ENCODE measurements at regions not wholly inside any gene's neighbourhood (a gene's known extent, or its start where the extent isn't known, plus 50 kb on each side); places are given as distances from the start of the nearest gene placed in this dataset.
A peak's percentile ranks its signal among the peaks of the same experiment; 100 is the strongest.

- no peak overlapping the region for H3K4me3 ChIP-seq (ENCODE audit: low read depth, poor library complexity, severe bottlenecking)
- TF ChIP-seq POLR2A (IDR thresholded peaks at IDR 0.05) (no peak), CTCF (IDR thresholded peaks at IDR 0.05) (no peak)
- DNase-seq (ENCODE audit: low spot score in 2 of 2), result peak in 1 of 2 donors; percentile 48
- intact Hi-C loops (cut with DNase I; ENCODE audit: low total_unique reads), result no loop called here
- WGBS, 2 donors, result 80 to 85% methylated on average over 9 of the region's 9 CpGs
These were observed 121.7 kb upstream of the PRR20G start for GRCh38 chr3:127409421-127410136.

DNA sequence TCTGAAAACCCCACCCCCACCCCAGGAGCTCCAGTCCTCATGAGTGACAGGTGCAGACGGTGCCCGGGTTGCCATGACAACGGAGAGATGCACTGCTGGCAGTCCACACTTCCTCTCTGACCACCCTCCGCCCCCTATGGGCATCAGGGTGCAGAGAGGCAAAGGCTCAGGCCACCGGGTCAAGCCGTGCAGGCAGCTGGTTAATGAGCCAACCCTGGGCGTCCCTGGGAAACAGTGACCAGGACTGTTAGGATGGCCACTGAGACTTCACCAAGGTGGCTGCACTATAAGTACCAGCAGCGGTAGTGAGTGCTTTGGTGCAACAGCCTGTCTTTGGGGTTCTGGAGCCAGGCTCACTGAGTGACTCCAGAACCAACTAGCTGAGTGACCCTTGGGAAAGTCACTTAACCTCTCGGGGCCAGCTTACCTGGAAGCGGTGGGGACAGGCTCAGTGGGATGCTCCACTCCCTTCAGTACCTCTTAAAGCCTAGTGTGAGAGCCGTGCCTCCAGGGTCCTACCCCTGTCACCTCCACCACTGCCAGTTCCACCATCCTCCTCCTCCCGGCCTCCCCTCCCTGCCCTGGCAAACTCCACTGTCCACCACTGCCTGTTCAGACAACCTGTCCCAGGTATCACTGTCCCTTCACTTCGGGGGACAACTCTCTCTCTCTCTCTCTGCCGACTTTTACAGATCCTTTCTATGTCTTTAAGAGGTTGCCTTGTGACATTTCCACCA lies 121.0 kb upstream of the PRR20G start:
- WGBS, 2 donors, result 82 to 83% methylated on average over 14 of the region's 14 CpGs
- no peak overlapping the region for H3K4me3 ChIP-seq (ENCODE audit: low read depth, poor library complexity, severe bottlenecking)
- DNase-seq (ENCODE audit: low spot score in 2 of 2), result peak in 1 of 2 donors; percentile 75
- no peak for TF ChIP-seq POLR2A (IDR thresholded peaks at IDR 0.05)
- no peak for TF ChIP-seq CTCF (IDR thresholded peaks at IDR 0.05)
- intact Hi-C loops (cut with DNase I; ENCODE audit: low total_unique reads), result no loop called here

DNA sequence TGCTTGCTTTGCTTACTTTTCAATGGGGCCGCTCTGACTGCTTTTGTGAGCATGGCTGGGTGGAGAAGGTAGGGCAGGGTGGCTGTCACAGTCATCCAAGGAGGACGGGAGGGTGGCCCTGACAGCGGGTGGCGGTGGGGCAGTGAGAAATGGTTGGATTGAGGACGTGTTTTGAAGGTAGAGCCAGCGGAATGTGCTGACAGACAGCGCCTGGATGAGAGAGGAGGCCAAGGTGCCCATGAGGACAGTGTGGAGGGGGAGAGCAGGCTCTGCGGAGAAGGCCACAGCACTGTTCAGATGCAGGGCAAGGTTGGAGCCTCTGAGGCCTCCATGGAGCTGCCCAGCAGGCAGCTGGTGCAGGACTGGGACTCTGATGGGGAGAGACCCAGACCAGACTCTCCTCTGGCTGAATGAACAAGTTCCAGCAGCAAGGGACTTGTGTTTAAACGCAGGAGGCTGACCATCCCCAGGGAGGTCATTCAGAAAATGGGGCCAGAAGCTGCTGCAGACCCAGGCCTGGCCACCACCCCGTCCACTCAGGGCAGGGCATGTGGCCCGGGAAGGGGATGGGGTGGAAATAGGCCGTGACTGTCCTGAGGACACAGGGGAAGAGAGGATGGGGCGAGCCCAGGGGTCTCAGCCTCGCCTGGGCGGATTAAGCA lies 120.3 kb upstream of the PRR20G start:
- intact Hi-C loops (cut with DNase I; ENCODE audit: low total_unique reads), result no loop called here
- no peak overlapping the region for H3K4me3 ChIP-seq (ENCODE audit: low read depth, poor library complexity, severe bottlenecking)
- 83 to 88% methylated on average over 15 of the region's 15 CpGs for WGBS, 2 donors
- peak in 1 of 2 donors; percentile 49 for DNase-seq (ENCODE audit: low spot score in 2 of 2)
- TF ChIP-seq POLR2A (IDR thresholded peaks at IDR 0.05), result no peak

DNA sequence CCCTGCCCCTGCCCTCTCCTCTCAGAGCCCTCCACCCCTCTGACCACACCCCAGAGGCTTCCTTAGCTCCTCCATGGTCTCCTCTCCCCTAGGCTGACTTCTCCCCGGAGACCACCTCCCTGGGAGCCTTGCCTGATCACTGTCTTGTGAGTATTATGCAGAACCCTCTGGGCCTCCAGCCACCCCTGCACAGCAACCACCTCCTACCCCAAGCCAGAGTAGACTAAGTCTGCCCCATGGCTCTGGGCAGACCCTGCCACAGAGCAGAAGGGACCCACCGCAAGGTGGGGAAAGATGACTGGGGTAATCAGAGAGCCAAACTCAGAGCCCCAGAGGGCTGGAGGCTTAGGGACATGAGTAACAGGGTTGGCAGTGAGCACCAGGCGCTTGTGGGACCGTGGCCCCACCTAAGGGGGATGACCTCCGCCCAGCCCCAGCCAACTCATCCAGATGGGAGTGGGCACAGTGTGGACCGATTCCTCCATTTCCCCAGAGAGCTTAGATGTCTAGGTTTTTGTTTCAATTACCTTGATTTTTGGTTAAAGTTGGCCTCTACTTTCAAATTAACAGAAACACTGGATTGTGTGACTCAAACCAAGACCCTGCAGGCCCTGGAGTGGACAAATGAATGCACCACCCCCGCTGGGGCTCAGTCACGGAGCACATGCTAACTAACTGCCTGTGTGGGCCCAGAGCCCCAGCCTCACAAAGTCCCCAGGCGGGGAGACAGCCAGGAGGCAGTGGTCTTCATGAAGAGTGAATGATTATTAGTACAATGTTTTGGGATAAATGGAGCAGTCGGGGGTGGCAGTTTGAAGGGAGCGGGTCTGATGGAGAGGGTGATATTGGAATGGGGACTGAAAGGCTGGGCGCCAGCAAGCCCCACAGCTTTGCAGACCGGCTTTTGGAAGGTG lies 119.4 kb upstream of the PRR20G start:
- WGBS, 2 donors, result 89 to 95% methylated on average over 13 of the region's 13 CpGs
- peak in 1 of 2 donors; percentile 75 for DNase-seq (ENCODE audit: low spot score in 2 of 2)
- no peak overlapping the region for H3K4me3 ChIP-seq (ENCODE audit: low read depth, poor library complexity, severe bottlenecking)
- TF ChIP-seq CTCF (IDR thresholded peaks at IDR 0.05) (no peak), POLR2A (IDR thresholded peaks at IDR 0.05) (no peak)
- intact Hi-C loops (cut with DNase I; ENCODE audit: low total_unique reads), result no loop called here

DNA sequence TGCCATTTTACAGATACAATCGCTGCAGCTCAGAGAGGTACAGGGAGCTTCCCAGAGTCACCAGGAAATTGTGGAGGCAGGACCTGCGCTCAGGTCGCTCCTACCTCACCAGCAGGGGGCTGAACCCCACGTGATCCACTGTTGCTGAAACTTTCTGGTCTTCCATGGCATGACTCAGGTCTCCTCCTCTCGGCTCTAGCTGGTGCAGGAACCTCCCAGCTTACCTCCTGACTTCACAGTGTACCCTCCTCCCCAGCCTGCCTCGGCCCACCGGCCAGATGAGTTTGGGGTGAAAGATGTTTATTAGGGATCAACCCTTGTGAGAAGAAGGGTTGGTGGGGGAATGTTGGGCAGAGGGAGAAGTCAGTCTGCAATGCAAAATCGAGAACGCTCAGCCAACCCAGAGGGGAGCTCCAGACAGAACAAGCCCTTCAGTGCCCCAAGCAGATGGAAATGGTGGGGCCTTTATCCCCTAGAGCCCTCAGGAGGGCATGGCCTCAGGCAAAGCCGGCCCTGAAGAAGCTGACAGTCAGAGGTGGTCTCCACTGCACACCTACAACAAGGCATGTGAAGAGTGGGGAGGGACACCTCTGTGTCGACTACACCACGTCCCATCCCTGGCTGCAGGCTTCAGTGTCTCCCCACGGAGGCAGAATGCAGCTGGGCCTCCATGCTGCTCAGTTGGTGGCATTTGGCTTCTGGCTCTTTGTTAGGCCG lies 118.6 kb upstream of the PRR20G start:
- intact Hi-C loops (cut with DNase I; ENCODE audit: low total_unique reads), result no loop called here
- TF ChIP-seq CTCF (IDR thresholded peaks at IDR 0.05) (no peak), POLR2A (IDR thresholded peaks at IDR 0.05) (no peak)
- peak in 1 of 2 donors; percentile 76 for DNase-seq (ENCODE audit: low spot score in 2 of 2)
- no peak overlapping the region for H3K4me3 ChIP-seq (ENCODE audit: low read depth, poor library complexity, severe bottlenecking)
- 75 to 81% methylated on average over 14 of the region's 14 CpGs for WGBS, 2 donors
